ENCODE measurements at regions not wholly inside any gene's neighbourhood (a gene's known extent, or its start where the extent isn't known, plus 50 kb on each side); places are given as distances from the start of the nearest gene placed in this dataset.

DNA sequence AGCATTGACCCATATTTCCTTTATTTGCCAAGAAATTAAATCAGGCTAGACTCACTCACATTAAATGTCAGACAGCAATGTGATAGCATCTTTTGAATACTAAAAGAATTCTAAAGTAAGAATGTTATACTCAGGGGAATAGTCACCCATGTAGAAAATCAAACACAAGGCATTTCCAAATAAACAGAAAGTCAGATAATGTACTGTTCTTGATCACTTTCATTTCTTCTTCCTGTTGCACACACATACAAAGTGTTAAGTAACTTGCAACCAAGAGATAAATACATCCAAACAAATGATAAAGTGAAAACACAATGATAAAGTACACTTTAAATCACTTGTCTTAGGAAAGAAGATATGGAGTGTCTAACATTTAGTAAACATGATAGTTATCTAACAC, 1366.6 kb upstream of the MIR17HG start:
- TF ChIP-seq POLR2A (IDR thresholded peaks at IDR 0.05) (no peak), POLR2AphosphoS5 (IDR thresholded peaks at IDR 0.05) (no peak)
- TF ChIP-seq, protein P1, sequence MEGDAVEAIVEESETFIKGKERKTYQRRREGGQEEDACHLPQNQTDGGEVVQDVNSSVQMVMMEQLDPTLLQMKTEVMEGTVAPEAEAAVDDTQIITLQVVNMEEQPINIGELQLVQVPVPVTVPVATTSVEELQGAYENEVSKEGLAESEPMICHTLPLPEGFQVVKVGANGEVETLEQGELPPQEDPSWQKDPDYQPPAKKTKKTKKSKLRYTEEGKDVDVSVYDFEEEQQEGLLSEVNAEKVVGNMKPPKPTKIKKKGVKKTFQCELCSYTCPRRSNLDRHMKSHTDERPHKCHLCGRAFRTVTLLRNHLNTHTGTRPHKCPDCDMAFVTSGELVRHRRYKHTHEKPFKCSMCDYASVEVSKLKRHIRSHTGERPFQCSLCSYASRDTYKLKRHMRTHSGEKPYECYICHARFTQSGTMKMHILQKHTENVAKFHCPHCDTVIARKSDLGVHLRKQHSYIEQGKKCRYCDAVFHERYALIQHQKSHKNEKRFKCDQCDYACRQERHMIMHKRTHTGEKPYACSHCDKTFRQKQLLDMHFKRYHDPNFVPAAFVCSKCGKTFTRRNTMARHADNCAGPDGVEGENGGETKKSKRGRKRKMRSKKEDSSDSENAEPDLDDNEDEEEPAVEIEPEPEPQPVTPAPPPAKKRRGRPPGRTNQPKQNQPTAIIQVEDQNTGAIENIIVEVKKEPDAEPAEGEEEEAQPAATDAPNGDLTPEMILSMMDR (IDR thresholded peaks at IDR 0.05), result no peak
